Central memory CD4-positive, alpha-beta T cell (primary cell): ENCODE measurements at regions not wholly inside any gene's neighbourhood (a gene's known extent, or its start where the extent isn't known, plus 50 kb on each side); places are given as distances from the start of the nearest gene placed in this dataset.

Experiments used
- DNase-seq: peaks from one replicate; pipeline ENCODE4 v3.0.0; 2022

DNA sequence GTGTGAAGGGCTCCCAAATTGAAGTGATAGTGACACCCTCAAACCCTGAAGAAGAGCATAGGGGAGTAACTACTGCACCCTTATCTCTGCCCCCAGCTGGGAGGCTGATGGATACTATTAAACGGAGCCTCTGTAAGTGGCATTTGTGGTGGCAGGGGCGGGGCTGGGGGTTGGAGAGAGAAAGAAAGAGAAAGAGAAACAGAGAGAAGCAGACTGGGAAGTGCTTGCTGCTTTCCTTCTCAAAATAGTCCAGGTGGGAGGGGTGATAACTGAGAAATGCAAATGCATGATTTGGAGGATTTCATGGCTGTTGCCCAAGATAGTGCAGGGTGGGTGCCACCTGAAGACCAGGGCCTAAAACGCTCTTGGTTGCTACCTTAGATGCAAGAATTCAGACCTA lies 253.5 kb upstream of the GATB start:
- DNase-seq = peak; percentile 38

DNA sequence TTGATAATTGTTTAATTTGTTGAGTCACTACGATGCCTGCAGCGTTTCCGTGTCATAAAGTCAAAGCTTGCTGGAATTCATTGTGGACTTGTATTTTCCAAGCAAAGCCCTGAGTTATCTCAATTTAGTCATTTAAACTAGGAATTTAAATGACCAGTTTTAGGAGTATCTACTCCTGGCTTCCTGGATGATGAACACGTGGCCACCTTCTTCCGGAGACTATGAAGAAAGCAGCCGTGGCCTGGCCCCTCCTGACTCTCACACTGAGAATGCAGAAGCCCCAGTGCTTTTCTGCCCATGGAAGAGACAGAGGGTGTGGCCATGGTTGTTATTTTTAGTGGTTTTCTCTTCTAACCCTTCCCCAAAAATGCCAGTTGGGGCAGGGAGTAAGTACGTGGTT lies 250.7 kb upstream of the GATB start:
- no peak for DNase-seq

DNA sequence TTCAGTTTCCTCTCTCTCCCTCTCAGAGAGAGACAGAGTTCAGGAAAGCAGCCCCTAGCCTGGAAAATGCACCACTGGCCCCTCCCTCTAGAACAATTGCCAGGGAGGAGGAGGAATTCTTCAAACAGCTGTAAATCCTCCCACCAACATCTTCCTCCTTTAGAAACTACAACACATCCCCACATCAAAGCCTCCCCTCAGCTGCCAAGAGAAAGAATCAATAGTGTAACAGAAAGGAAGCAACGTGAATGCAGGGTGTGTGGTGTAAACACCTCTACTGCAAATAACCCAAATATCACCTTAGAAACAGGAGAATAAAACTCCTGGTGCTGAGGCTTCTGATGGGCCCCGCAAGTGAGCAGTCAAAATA lies 249.9 kb upstream of the GATB start:
- peak; percentile 67 for DNase-seq

DNA sequence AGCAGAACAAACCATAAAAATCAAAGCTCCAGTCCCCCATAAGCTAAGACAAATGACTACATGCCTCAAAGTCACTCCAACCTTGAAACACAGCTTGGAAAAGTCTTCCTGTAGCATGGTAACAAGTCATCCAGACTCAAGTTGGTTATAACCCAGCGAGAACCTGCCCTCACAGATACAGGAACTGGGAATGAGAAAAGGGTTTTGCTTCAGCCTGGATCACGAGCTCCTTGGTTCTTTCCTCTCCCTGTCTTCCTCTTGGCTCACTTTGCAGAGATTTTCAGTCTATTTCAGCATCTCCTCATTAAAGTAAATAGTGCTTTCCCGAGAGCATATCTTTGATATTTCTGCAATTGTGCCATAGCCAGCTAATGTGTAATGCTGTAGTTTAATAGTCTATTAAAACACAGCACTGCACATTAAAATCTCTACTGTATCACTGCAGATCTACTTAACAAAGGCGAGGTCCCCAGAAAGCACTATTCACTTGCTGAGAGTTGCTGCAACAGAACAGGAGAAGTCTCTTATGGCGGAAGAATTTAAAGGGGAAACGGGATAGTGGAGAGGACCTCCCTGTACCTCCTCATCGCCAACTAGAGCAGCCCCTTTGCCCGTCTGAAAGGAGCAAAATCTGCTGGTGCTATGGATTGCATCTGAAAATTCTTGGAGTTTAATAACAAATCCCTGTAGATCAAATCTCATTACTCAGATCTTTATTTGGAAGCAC lies 249.3 kb upstream of the GATB start:
- DNase-seq = no peak

DNA sequence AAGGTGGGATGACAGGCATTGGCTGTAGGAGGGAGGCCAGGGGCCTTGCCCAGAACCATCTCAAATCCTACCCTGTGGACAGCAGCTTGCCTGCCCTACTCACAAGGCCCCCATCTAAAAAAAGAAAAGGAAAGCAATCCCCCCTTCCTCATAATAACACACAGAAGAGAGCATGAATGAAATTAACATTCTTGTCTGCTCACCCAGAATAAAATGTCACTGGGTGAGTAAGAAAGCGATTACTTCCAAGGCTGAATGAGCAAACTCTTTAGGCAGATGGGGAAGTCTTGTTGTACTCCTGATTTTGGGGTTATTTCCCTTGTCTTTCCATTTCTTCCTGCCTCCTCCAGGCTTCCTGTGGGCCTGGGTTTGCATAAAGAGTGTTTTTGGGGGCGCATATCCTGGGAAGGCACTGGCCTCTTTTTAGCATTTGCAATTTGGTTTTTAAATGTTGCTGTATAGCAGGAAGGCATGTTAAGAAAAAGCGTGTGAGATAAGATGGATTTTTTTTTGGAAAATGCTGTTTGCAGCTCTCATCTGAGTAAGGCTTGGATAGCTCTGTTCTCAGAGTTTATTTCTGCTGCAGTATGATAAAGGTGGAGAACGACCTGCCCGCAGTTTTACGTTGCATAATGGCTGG lies 248.3 kb upstream of the GATB start:
- no peak for DNase-seq

DNA sequence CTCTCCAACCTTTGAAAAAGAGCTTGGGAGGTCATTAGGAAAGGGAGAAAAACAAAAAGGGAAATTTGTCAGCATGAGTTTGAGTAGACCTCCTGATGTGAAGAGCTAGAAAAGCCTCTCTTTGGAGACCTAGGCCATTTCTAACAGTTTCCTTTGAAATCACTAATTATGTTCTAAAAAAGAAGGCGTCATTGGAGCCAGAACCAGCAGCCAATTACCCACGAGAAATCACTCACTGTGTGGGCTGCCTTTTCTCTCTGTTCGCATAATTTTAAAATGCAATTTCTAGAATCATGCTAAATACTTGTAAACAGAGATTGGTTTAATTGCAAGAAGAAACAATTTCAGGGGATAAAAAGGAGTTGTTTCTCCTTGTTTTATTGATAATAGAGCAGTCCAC lies 246.3 kb upstream of the GATB start:
- DNase-seq = no peak

DNA sequence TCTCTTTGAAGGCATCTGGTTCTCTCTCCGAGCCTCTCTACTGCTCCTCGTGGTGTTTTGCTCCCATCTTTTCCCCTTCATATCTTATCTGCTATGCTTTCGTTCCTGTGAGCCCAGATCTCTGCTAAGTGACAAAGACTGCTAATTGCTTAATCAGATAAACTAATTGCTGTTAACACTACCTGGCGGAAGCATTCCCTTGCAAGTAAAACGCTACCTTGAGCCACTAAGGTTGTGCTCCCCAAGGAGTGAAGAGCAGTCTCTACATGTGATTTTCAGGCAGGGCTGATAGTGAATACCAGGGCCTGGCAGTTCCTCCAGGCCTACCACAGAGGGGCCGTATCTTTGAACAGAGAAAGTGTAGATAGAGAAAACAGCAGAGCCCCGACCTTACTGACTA lies 244.0 kb upstream of the GATB start:
- DNase-seq = no peak

DNA sequence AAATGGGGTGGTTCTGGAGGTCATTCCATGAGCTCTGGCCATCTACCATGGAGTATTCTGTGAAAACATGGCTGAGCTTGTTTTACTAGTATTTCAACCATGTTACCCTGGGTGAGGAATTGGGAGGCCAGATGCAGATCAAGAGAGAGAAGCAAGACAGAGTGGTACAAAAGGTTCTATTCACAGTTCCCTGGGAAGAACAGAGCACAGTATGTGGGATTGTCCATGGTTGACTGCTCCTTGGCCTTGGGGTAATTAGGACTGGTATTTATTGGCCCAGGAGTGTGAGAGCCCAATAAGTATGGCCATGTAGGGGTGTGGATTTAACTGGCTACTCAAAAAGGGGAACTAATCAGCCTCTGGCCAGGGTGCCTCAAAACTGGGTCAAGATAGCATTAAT lies 239.7 kb upstream of the GATB start:
- no peak for DNase-seq

DNA sequence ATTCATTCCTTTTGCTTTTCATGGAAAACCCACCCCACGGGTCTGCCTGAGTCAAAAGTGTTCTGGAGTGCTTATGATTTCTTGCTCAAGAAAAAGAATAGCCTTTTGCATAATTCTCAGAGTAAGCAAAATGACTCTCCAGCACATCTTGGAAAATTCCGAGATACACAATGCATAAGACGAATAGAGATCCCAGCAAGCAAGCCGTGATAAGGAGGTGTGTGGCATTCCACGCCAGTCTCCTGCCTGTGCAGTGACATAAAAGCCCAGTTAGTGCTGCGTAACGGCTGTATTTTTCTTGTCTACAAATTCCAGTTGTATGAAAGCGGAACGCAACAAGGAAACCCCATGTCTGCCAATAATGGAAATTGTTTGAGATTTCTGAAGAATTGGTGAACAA lies 237.9 kb upstream of the GATB start:
- DNase-seq = no peak

DNA sequence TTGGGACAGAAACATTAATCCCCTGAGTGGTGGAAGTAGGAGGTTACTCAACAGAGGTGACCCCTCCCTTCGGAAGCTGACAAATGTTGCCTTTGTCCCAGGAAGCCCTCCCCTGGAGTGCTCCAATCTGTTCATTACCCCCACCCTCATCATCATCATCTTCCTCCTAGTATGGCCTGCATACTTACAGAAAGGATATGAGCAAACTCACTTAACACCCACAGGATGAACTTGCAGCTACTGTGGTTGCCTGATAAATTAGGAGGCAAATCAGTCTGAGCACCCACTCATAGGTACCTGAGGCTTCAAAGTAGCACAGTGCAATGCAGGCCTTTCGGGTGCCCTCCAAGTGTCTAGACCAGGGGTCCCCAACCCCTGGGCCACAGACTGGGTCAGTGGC lies 236.7 kb upstream of the GATB start:
- no peak for DNase-seq

DNA sequence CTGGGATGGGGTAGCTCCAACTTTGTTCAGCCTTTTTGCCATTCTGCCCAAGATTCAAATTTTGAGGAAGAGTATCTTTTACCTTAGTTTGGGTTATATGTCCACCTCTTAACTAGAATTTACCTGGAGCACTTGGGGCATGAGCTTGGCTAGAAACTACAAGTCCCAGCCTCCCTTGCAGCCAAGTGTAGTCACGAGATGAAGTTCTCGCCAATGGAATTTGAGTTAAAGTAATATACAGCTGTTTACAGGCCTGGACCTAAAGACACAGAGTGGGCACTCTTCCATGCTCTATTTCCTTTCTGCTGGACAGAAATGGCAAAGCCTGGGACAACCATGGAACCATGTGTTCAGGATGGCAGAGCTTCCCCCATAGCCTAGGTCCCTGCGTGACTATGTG lies 233.6 kb upstream of the GATB start:
- DNase-seq = no peak

DNA sequence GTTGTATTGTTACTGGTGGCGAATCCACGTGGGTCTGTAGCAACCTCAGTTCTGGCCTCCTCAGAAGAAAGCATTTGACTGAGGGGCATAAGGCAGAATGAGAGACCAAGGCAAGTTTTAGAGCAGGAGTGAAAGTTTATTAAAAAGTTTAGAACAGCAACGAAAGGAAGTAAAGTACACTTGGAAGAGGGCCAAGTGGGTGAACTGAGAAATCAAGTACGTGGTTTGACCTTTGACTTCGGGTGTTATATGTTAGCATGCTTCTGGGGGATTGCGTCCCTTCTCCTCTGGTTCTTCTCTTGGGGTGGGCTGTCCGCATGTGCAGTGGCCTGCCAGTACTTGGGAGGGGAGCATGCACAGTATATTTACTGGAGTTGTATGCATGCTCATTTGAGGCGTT lies 232.7 kb upstream of the GATB start:
- no peak for DNase-seq

DNA sequence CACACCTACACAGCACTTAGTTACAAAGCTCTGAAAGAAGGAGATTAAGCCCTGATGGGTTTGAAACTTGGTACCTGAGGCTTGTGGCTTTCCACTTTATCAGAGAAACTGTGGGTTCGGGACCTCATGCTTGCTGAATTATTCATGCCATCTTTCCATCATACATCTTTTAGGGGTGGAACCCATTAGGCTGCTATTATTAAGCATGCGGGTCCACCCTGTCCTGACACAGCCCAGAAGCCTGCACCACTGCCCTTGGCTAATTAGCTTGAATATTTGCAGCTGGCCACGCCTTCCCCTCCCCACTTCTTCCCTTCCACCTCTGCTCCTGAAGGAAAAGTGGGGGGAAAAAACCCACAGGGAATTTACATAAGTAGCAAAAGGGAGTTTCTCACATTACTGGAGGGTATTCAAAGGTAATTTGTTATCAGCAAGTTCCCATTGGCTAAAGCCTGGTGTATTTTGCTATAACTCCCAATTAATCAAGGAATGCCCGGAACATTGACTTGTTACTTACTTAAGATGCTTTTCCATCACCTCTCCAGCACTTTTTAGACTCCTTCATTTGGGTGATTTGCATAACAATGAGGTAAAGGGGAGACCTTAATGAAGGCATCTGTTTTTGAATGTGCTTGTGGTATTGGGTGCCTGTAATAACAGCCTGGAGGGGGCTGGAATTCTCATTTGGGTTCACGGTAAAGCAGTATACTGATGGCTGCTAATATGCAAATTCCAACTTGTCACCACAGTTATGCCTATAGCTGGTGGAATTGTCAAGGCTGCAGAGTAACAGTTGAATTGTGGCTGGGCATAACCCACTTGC lies 231.7 kb upstream of the GATB start:
- DNase-seq = no peak

DNA sequence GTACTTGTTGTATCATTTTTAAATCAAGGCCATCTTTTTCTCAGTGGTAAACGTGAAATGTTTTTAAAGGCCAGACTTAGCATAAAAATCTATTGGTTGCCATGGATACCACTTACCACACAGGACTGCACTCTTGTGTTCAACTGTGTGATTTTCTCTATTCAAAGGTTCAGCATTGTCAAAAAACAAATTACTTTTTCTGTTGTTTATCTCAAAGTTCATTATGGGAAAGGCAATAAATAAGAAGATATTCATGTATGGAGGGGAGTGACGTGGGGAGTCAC lies 231.0 kb upstream of the GATB start:
- no peak for DNase-seq

DNA sequence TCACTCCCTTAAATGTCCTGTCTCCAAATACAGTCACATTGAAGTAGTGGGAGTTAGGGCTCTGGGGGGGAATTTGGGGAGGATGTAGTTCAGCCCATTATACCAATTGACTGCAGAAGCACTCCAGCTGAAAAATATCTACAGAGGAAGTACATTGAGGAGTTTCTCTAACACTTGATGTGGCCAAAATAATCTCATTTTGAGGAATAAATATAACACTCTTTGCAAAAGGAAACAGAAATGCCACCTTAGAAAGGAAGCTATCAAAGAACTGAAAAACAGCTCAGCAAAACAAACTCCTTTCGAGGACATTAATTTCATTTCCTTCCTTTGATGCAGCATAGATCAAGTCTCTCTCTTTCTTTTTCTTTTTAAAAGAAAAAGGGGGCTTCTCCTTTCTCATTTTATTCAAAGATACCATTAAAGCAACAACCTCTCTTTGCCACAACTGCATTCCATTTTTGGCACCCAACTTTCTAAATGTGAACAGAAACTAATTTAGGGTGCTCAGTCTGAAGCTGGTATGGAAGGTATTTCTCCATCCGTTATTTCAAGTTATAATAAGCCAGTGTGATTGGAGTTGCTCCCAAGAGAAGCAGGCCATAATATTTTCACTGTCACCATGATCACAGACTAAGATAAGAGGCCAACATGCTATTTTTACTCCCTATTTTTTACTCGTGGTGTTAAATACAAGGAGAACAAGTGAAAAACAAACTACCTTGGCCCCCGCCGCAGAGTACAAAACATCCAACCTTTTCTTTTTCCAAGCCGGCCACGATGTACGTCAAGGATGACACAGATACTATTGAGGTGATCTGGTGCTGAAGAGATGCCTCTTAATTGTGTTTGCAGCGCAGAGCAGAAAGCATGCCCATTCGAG lies 230.4 kb upstream of the GATB start:
- DNase-seq = peak; percentile 32

DNA sequence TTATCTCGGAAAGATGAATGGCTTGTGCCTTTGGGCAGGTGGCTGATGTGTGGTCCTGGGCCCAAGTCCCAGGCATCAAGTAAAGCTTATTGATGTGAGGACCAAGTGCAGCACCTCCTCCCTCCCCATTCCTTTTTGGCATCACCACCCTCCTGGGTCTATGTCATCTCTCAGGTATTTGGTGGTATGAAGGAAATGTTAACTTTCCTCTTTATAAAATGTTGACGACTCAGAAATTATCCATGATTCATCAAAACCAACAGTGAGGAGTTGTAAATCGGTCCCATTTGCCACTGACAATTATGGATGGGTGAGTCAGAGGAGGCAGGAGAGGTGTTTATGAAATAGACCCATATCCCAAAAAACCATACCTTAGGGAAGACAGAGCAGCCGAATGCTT lies 229.4 kb upstream of the GATB start:
- no peak for DNase-seq

DNA sequence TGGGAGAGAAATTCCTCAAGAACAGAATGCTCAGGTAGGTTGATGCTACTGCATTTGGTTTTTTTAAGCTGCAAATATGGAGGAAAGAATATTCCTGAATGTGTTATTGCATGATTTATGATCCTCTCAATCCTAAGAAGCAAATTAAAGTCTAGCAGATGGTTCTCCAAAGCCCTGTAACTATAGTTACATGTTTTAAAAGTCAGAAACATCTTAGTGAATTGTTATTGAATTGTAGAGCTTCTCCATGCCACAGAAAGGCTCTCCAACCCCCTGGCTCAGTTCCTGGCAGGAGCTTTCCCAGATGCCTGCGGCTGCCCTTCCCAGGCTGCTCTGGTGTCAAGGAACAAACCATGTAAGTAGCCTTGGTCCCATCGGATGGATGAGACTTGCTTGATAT lies 227.8 kb upstream of the GATB start:
- no peak for DNase-seq

DNA sequence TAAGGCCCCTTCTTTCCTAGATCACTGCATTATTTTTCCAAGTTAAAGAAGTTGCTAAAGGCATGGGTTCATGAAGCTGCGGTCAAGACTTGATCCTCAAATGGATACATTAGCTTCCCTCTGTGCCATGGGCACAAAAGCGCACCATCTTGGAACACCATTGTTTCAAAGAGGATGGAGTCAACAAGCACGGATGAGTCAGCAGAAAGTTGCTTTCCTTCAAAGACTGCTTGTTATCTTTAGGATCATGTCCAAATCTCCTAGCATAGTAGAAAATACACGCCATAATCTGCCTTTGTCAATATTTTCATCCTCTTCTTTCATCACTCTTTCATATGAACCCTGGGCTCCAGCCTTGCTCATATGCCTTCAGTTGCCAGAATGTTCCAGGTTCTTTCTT lies 226.8 kb upstream of the GATB start:
- no peak for DNase-seq

DNA sequence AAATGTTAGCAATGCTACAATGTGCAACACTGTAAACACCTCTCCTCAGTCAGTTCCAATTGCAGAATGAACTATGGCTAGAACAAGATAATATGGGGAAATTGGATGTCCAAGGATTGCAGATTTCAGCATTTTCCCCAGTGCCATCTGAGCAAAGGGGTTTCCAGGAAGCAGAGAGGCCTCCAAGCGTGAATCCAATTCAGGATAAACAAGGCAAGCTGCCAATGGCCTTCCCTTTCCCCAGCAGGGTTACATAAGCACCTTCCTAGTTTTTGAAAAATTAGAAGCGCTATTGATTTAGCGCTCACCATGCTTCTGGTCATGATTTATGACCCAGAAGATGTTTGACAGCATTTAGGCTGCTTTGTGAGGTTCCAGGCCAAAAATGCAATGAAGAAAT lies 223.0 kb upstream of the GATB start:
- DNase-seq = no peak

DNA sequence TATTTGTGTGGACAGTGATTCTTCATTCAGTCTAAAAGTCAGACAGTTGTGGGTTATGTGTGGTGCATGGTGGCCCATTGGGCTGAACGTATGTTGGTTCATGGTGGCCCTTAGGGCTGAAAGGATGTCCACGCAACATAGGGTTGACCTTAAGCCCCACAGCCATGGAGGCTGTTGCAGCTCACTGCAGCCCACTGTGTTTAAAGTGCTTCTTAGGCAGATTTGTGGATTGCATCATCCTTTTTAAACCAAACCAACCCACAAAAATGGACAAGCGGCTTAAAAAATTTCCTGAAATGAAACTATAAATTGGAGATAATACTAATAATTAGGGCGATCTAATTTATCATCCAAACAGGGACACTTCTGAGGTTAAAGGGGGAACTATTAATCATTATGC lies 219.0 kb upstream of the GATB start:
- DNase-seq = no peak

DNA sequence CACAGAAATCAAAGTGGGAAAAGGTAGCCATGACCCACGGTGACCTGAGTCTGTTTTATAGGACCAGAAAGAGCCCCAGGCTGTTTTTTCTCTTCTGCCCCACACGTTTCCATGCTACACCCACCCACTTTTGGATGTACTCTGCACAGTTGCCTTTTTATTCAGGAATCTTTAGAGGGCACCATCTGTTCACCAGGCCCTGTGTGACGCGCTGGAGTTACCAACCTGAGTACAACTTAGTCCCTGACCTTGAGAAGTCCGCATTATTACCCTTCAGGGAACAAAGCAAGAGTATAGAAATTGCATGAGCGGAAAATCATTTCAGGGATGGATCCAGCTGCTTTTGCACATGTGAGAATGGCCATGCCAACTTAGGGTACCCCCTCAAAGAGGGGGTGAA lies 207.8 kb upstream of the GATB start:
- no peak for DNase-seq

DNA sequence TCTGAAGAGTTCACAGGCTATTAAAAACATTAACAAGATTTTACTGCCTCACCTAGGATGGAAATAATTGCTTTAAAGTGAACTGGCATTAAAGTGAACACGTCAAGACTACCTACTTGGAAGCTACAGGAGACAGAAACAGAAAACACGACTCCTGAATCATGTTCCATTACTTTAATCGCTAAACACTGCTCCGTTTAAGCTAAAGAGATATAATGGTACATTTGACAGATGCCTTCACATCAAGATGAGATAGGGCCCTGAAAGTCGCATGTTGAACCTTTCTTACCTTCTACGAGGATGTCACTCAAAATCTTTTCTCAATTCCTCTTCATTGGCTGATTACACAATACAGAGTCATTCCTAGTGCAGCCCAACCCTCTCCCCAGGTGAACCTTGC lies 206.3 kb upstream of the GATB start:
- no peak for DNase-seq

DNA sequence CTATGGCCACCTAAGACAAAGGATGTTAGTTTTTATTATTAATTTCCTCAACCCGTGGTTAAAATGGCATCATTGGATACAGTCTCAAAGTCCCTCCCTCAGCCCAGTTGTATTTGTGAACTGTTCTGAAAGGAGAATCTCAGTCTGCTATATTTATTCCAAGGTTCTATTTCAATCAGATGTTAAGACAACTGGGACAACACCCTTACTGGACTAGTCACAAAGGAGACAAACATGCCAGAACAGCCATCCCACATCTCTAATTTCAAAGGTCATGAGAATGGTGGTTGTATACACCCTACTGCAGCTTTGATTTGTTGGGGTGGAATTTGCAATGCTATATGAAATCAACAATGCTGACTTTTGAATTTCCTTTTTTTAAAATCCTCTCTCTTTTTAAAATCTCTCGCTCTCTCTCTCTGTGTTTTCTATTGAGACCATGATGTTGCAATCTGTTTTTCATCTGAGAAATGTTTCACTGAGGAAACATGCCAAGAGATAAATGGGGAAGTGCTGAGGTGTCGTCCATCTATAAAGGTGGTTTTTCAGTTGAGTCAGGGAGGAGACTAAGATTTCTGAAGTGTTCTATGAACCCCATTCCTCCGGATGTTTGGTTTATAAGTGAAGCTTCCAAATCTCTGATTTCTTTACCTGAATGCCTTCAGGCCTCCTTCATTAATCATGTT lies 201.5 kb upstream of the GATB start:
- DNase-seq = no peak
